Activated effector memory CD4-positive, alpha-beta T cell treated with anti-CD3 and anti-CD28 coated beads, Interleukin-2, amount 50 U/mL, for 16 hours (primary cell): ENCODE measurements at regions not wholly inside any gene's neighbourhood (a gene's known extent, or its start where the extent isn't known, plus 50 kb on each side); places are given as distances from the start of the nearest gene placed in this dataset.
"Not testable (repeated sequence)": the region's sequence is repeated elsewhere in the genome, so short reads cannot be mapped to it uniquely, and the experiment has no call there.

Source experiments
- DNase-seq: peaks from one replicate; pipeline ENCODE4 v3.0.0-alpha.2; 2020

GRCh38 chr9:87382900-87383299 is 114.8 kb upstream of the DAPK1 start:
- DNase-seq = no peak

GRCh38 chr9:87383344-87384150 is 114.1 kb upstream of the DAPK1 start:
- DNase-seq = no peak

GRCh38 chr9:87386490-87387025 is 111.1 kb upstream of the DAPK1 start:
- DNase-seq = no peak

GRCh38 chr9:87387351-87388011 is 110.2 kb upstream of the DAPK1 start:
- DNase-seq = no peak

GRCh38 chr9:87388708-87389107 is 109.0 kb upstream of the DAPK1 start:
- DNase-seq = not testable (repeated sequence)

- no peak for DNase-seq
Observed at GRCh38 chr9:87389936-87390335, 107.7 kb upstream of the DAPK1 start.

- no peak for DNase-seq
Observed at GRCh38 chr9:87390361-87390760, 107.3 kb upstream of the DAPK1 start.

- DNase-seq = no peak
Observed at GRCh38 chr9:87392086-87392485, 105.6 kb upstream of the DAPK1 start.

- DNase-seq = no peak
Observed at GRCh38 chr9:87393706-87394230, 103.9 kb upstream of the DAPK1 start.

GRCh38 chr9:87395804-87396479 is 101.7 kb upstream of the DAPK1 start:
- DNase-seq = no peak

GRCh38 chr9:87401681-87402080 is 96.0 kb upstream of the DAPK1 start:
- no peak for DNase-seq

GRCh38 chr9:87402537-87402936 is 95.1 kb upstream of the DAPK1 start:
- no peak for DNase-seq

GRCh38 chr9:87405677-87406542 is 91.8 kb upstream of the DAPK1 start:
- no peak for DNase-seq

- no peak for DNase-seq
Observed at GRCh38 chr9:87406543-87407166, 91.0 kb upstream of the DAPK1 start.

- DNase-seq = not testable (repeated sequence)
Observed at GRCh38 chr9:87410047-87411005, 87.3 kb upstream of the DAPK1 start.

- no peak for DNase-seq
Observed at GRCh38 chr9:87420884-87421283, 76.8 kb upstream of the DAPK1 start.

- no peak for DNase-seq
Observed at GRCh38 chr9:87421734-87422133, 75.9 kb upstream of the DAPK1 start.

- DNase-seq = no peak
Observed at GRCh38 chr9:87422999-87423398, 74.7 kb upstream of the DAPK1 start.

GRCh38 chr9:87423885-87424284 is 73.8 kb upstream of the DAPK1 start:
- not testable (repeated sequence) for DNase-seq

GRCh38 chr9:87425202-87425601 is 72.5 kb upstream of the DAPK1 start:
- DNase-seq = no peak
